K562 (cell line): ENCODE measurements at regions not wholly inside any gene's neighbourhood (a gene's known extent, or its start where the extent isn't known, plus 50 kb on each side); places are given as distances from the start of the nearest gene placed in this dataset.
A peak's percentile ranks its signal among the peaks of the same experiment; 100 is the strongest.

Source experiments
- JUN ChIP-seq, 2 experiments: sonication (generic) in 1 of 2; formaldehyde crosslinking in 1 of 2; IDR thresholded peaks; 2 replicates each; pipeline versions ENCODE4 v1.6.1 to v1.8.0; 2012 to 2022; ENCODE audit warnings: borderline replicate concordance in 2 of 2, mild to moderate bottlenecking in 2 of 2, improper control_type of control experiment in 1 of 2, low read depth in 1 of 2, low read length in 1 of 2, missing genetic modification reagents in 1 of 2
- MXI1 ChIP-seq: IDR thresholded peaks from 2 replicates; pipeline ENCODE4 v1.6.1; 2011; ENCODE audit warnings: low read depth, mild to moderate bottlenecking, improper control_type of control experiment, low read length
- RCOR1 ChIP-seq, 2 experiments: IDR thresholded peaks; 2 replicates each; pipeline ENCODE4 v1.6.1; 2012; ENCODE audit warnings: low read depth in 2 of 2, low read length in 2 of 2, borderline replicate concordance in 1 of 2, improper control_type of control experiment in 1 of 2
- TF ChIP-seq, protein P1 (sequence below): fragments of 450-650 bp; IDR thresholded peaks from 2 replicates; pipeline ENCODE4 v1.6.1; 2016; ENCODE audit warnings: mild to moderate bottlenecking, moderate library complexity

DNA sequence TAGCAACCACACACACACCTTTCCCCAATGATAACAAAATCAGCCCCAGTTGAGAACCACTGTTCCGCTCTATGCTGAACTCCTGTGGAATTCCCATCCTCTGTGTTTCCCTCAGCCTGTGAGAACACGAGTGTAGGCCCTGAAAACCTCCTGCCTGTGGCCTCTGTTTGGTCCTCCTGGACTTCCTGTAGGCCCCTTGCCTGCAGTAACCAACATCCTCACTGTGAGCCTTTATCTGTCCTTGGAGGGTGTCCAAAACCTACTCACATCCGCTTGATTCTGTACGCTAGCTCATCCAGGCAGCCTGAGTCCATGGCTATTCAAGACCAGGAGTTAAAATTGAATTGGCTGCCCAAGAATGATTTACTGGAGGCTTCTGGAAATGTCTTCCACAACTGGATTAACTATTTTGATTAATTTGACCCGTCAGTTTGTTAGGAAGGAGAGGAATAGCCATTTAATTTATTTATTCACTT is 149.8 kb downstream of the AKR1D1 start (continued):
- TF ChIP-seq MXI1 (no peak), JUN (IDR thresholded peaks at IDR 0.05; ENCODE audit: borderline replicate concordance, low read depth, low read length) (no peak), JUN (CRISPR knock-in tag; IDR thresholded peaks at IDR 0.05; ENCODE audit: borderline replicate concordance) (no peak), RCOR1 (IDR thresholded peaks at IDR 0.05; ENCODE audit: borderline replicate concordance in 1 of 2, low read depth in 2 of 2, low read length in 2 of 2) (peak in 1 of 2 experiments; percentile 85; a peak in 2 of 4 replicates)
- TF ChIP-seq, protein P1, sequence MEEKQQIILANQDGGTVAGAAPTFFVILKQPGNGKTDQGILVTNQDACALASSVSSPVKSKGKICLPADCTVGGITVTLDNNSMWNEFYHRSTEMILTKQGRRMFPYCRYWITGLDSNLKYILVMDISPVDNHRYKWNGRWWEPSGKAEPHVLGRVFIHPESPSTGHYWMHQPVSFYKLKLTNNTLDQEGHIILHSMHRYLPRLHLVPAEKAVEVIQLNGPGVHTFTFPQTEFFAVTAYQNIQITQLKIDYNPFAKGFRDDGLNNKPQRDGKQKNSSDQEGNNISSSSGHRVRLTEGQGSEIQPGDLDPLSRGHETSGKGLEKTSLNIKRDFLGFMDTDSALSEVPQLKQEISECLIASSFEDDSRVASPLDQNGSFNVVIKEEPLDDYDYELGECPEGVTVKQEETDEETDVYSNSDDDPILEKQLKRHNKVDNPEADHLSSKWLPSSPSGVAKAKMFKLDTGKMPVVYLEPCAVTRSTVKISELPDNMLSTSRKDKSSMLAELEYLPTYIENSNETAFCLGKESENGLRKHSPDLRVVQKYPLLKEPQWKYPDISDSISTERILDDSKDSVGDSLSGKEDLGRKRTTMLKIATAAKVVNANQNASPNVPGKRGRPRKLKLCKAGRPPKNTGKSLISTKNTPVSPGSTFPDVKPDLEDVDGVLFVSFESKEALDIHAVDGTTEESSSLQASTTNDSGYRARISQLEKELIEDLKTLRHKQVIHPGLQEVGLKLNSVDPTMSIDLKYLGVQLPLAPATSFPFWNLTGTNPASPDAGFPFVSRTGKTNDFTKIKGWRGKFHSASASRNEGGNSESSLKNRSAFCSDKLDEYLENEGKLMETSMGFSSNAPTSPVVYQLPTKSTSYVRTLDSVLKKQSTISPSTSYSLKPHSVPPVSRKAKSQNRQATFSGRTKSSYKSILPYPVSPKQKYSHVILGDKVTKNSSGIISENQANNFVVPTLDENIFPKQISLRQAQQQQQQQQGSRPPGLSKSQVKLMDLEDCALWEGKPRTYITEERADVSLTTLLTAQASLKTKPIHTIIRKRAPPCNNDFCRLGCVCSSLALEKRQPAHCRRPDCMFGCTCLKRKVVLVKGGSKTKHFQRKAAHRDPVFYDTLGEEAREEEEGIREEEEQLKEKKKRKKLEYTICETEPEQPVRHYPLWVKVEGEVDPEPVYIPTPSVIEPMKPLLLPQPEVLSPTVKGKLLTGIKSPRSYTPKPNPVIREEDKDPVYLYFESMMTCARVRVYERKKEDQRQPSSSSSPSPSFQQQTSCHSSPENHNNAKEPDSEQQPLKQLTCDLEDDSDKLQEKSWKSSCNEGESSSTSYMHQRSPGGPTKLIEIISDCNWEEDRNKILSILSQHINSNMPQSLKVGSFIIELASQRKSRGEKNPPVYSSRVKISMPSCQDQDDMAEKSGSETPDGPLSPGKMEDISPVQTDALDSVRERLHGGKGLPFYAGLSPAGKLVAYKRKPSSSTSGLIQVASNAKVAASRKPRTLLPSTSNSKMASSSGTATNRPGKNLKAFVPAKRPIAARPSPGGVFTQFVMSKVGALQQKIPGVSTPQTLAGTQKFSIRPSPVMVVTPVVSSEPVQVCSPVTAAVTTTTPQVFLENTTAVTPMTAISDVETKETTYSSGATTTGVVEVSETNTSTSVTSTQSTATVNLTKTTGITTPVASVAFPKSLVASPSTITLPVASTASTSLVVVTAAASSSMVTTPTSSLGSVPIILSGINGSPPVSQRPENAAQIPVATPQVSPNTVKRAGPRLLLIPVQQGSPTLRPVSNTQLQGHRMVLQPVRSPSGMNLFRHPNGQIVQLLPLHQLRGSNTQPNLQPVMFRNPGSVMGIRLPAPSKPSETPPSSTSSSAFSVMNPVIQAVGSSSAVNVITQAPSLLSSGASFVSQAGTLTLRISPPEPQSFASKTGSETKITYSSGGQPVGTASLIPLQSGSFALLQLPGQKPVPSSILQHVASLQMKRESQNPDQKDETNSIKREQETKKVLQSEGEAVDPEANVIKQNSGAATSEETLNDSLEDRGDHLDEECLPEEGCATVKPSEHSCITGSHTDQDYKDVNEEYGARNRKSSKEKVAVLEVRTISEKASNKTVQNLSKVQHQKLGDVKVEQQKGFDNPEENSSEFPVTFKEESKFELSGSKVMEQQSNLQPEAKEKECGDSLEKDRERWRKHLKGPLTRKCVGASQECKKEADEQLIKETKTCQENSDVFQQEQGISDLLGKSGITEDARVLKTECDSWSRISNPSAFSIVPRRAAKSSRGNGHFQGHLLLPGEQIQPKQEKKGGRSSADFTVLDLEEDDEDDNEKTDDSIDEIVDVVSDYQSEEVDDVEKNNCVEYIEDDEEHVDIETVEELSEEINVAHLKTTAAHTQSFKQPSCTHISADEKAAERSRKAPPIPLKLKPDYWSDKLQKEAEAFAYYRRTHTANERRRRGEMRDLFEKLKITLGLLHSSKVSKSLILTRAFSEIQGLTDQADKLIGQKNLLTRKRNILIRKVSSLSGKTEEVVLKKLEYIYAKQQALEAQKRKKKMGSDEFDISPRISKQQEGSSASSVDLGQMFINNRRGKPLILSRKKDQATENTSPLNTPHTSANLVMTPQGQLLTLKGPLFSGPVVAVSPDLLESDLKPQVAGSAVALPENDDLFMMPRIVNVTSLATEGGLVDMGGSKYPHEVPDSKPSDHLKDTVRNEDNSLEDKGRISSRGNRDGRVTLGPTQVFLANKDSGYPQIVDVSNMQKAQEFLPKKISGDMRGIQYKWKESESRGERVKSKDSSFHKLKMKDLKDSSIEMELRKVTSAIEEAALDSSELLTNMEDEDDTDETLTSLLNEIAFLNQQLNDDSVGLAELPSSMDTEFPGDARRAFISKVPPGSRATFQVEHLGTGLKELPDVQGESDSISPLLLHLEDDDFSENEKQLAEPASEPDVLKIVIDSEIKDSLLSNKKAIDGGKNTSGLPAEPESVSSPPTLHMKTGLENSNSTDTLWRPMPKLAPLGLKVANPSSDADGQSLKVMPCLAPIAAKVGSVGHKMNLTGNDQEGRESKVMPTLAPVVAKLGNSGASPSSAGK, result peak; percentile 66
